ENCODE measurements at regions not wholly inside any gene's neighbourhood (a gene's known extent, or its start where the extent isn't known, plus 50 kb on each side); places are given as distances from the start of the nearest gene placed in this dataset.

GRCh38 chr12:38384816-38385378 lies 68.3 kb downstream of the ALG10B start:
- H3K9me3 ChIP-seq, result peaks cover 0 to 2% (median 0%) of the 10 kb centered on the region in 4 donors
- H3K4me1 ChIP-seq, result no peaks in the 10 kb centered on the region
- no peak for DNase-seq
- H3K4me3 ChIP-seq, result no peak overlapping the region
- H3K27ac ChIP-seq, result no peak overlapping the region
- TF ChIP-seq POLR2A (IDR thresholded peaks at IDR 0.05) (no peak), CTCF (IDR thresholded peaks at IDR 0.05) (no peak), POLR2AphosphoS5 (IDR thresholded peaks at IDR 0.05) (no peak), EP300 (IDR thresholded peaks at IDR 0.05) (no peak)
- H3K36me3 ChIP-seq, result no peaks in the 10 kb centered on the region
- H3K27me3 ChIP-seq, result no peaks in the 10 kb centered on the region
- 82 to 90% methylated on average over 9 of the region's 9 CpGs for WGBS, 2 donors
- intact Hi-C loops (cut with DNase I), result no loop called here

- Histone ChIP-seq H3K36me3 (no peaks in the 10 kb centered on the region), H3K27me3 (no peaks in the 10 kb centered on the region), H3K4me3 (no peak overlapping the region), H3K4me1 (no peaks in the 10 kb centered on the region), H3K27ac (no peak overlapping the region), H3K9me3 (peaks cover 0 to 2% (median 0%) of the 10 kb centered on the region in 4 donors)
- 42 to 70% methylated on average over 1 of the region's 1 CpG for WGBS, 2 donors
- TF ChIP-seq EP300 (IDR thresholded peaks at IDR 0.05) (no peak), POLR2A (IDR thresholded peaks at IDR 0.05) (no peak)
- DNase-seq, result no peak
- intact Hi-C loops (cut with DNase I), result no loop called here
Measured at GRCh38 chr12:38385486-38385885, 68.9 kb downstream of the ALG10B start.

- Histone ChIP-seq H3K4me3 (no peak overlapping the region), H3K9me3 (peaks cover 0 to 2% (median 0%) of the 10 kb centered on the region in 4 donors), H3K4me1 (no peaks in the 10 kb centered on the region), H3K27me3 (no peaks in the 10 kb centered on the region), H3K27ac (no peak overlapping the region), H3K36me3 (no peaks in the 10 kb centered on the region)
- no peak for DNase-seq
- intact Hi-C loops (cut with DNase I), result no loop called here
- no peak for TF ChIP-seq EP300 (IDR thresholded peaks at IDR 0.05)
- TF ChIP-seq CTCF (IDR thresholded peaks at IDR 0.05), result no peak
- TF ChIP-seq POLR2A (IDR thresholded peaks at IDR 0.05), result no peak
- TF ChIP-seq POLR2AphosphoS5 (IDR thresholded peaks at IDR 0.05), result no peak
- 63 to 78% methylated on average over 4 of the region's 4 CpGs for WGBS, 2 donors
Measured at GRCh38 chr12:38386205-38386985, 69.8 kb downstream of the ALG10B start.

GRCh38 chr12:38389614-38390013 lies 73.0 kb downstream of the ALG10B start:
- H3K27ac ChIP-seq, result no peak overlapping the region
- intact Hi-C loops (cut with DNase I), result no loop called here
- H3K4me3 ChIP-seq, result no peak overlapping the region
- no peaks in the 10 kb centered on the region for H3K4me1 ChIP-seq
- TF ChIP-seq CTCF (IDR thresholded peaks at IDR 0.05) (no peak), EP300 (IDR thresholded peaks at IDR 0.05) (no peak), POLR2A (IDR thresholded peaks at IDR 0.05) (no peak)
- no peaks in the 10 kb centered on the region for H3K36me3 ChIP-seq
- no peak for DNase-seq
- H3K9me3 ChIP-seq, result no peaks in the 10 kb centered on the region
- no peaks in the 10 kb centered on the region for H3K27me3 ChIP-seq

GRCh38 chr12:38391007-38391406 lies 74.4 kb downstream of the ALG10B start:
- intact Hi-C loops (cut with DNase I), result no loop called here
- Histone ChIP-seq H3K9me3 (no peaks in the 10 kb centered on the region), H3K27ac (no peak overlapping the region), H3K4me1 (no peaks in the 10 kb centered on the region), H3K4me3 (no peak overlapping the region), H3K36me3 (no peaks in the 10 kb centered on the region), H3K27me3 (no peaks in the 10 kb centered on the region)
- no peak for DNase-seq
- TF ChIP-seq EP300 (IDR thresholded peaks at IDR 0.05) (no peak), POLR2AphosphoS5 (IDR thresholded peaks at IDR 0.05) (no peak), POLR2A (IDR thresholded peaks at IDR 0.05) (no peak), CTCF (IDR thresholded peaks at IDR 0.05) (no peak)
- WGBS, 2 donors, result 60 to 71% methylated on average over 1 of the region's 1 CpG
